ENCODE measurements at regions not wholly inside any gene's neighbourhood (a gene's known extent, or its start where the extent isn't known, plus 50 kb on each side); places are given as distances from the start of the nearest gene placed in this dataset.

DNA sequence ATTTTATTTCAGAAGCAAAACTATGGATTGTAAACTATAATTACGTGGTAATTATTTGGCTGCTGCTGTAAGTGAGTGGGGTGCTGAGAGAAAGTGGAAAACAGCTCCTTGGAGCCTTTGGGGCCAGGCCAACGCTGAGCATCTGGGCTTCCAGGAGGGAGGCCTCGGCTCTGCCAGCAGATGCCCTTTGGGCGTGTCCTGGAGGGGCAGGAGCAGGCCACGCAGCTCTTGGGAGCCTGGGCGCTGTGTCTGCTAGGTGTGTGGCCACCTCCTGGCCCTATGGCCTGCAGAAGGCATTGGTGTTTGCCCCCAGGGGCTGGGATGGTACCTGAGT is 423.3 kb downstream of the GLRX3 start:
- Histone ChIP-seq H3K9me3 (no peaks in the 10 kb centered on the region), H3K27ac (no peak overlapping the region), H3K27me3 (no peaks in the 10 kb centered on the region), H3K4me1 (no peaks in the 10 kb centered on the region), H3K36me3 (no peaks in the 10 kb centered on the region), H3K4me3 (no peak overlapping the region)
- no peak for DNase-seq
- TF ChIP-seq, protein P1, sequence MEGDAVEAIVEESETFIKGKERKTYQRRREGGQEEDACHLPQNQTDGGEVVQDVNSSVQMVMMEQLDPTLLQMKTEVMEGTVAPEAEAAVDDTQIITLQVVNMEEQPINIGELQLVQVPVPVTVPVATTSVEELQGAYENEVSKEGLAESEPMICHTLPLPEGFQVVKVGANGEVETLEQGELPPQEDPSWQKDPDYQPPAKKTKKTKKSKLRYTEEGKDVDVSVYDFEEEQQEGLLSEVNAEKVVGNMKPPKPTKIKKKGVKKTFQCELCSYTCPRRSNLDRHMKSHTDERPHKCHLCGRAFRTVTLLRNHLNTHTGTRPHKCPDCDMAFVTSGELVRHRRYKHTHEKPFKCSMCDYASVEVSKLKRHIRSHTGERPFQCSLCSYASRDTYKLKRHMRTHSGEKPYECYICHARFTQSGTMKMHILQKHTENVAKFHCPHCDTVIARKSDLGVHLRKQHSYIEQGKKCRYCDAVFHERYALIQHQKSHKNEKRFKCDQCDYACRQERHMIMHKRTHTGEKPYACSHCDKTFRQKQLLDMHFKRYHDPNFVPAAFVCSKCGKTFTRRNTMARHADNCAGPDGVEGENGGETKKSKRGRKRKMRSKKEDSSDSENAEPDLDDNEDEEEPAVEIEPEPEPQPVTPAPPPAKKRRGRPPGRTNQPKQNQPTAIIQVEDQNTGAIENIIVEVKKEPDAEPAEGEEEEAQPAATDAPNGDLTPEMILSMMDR (IDR thresholded peaks at IDR 0.05), result no peak
- TF ChIP-seq POLR2A (IDR thresholded peaks at IDR 0.05), result no peak

DNA sequence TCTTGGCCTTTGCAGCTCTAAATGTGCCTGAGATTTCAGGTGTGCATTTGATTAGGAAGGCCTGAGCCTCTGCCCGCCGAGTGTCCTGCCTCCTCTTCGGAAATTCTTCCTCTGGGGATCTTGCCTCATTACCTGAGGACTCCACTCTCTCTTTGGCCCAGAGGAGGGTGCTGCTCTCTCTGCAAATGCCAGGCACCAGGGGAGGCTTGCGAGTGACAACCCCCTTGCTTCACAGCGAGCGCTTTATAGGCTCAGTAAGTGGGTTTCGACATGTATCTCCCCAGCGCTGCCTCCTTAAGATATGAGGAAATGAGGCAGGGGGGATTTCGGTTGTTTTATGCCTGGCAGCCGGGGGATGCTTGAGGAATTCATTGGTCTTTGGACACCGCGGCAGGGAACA is 423.9 kb downstream of the GLRX3 start:
- H3K9me3 ChIP-seq, result no peaks in the 10 kb centered on the region
- no peaks in the 10 kb centered on the region for H3K36me3 ChIP-seq
- H3K27ac ChIP-seq, result no peak overlapping the region
- TF ChIP-seq, protein P1 (IDR thresholded peaks at IDR 0.05), result no peak
- TF ChIP-seq POLR2A (IDR thresholded peaks at IDR 0.05), result no peak
- no peak for DNase-seq
- H3K4me1 ChIP-seq, result no peaks in the 10 kb centered on the region
- H3K27me3 ChIP-seq, result no peaks in the 10 kb centered on the region
- H3K4me3 ChIP-seq, result no peak overlapping the region

DNA sequence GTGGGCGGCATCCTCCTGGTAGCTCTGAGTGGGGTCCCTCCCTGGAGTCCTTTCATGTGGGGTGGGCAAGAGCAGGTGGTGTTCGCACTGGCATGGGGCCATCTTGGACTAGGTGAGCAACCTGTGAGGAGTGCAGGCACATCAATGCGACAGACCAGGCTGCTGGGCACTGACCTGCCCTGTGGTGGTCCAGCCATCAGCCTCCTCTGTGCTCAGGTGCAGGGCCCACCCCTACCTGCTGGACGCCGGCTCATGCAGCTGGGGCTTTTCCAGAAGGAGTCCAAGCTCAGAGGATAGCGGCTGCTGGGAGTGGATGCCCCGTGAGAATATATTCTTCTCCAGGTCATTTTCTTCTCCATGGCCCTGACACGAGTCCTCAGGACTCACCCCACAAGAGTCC is 424.4 kb downstream of the GLRX3 start:
- no peaks in the 10 kb centered on the region for H3K4me1 ChIP-seq
- TF ChIP-seq, protein P1 (IDR thresholded peaks at IDR 0.05), result no peak
- no peak for TF ChIP-seq POLR2A (IDR thresholded peaks at IDR 0.05)
- no peak overlapping the region for H3K27ac ChIP-seq
- no peaks in the 10 kb centered on the region for H3K27me3 ChIP-seq
- H3K4me3 ChIP-seq, result no peak overlapping the region
- no peaks in the 10 kb centered on the region for H3K36me3 ChIP-seq
- no peak for DNase-seq
- no peaks in the 10 kb centered on the region for H3K9me3 ChIP-seq

DNA sequence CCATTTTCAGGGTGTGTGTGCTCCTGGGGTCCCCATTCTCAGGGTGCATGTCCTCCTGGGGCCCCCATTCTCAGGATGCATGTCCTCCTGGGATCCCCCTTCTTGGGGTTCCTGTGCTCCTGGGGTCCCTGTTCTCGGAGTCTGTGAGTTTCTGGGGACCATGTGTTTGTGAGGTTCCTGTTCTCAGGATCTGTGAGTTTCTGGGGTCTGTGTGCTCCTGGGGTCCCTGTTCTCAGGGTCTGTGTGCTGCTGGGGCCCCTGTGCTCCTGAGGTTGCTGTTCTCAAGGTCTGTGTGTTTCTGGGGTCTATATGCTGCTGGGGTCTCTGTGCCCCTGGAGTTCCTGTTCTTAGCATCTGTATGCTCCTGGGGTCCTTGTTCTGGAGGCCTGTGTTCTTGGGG is 425.5 kb downstream of the GLRX3 start:
- no peaks in the 10 kb centered on the region for H3K4me1 ChIP-seq
- H3K36me3 ChIP-seq, result no peaks in the 10 kb centered on the region
- H3K27me3 ChIP-seq, result no peaks in the 10 kb centered on the region
- TF ChIP-seq, protein P1 (IDR thresholded peaks at IDR 0.05), result no peak
- no peak for TF ChIP-seq POLR2A (IDR thresholded peaks at IDR 0.05)
- no peak for DNase-seq
- no peak overlapping the region for H3K27ac ChIP-seq
- H3K4me3 ChIP-seq, result no peak overlapping the region
- H3K9me3 ChIP-seq, result no peaks in the 10 kb centered on the region

DNA sequence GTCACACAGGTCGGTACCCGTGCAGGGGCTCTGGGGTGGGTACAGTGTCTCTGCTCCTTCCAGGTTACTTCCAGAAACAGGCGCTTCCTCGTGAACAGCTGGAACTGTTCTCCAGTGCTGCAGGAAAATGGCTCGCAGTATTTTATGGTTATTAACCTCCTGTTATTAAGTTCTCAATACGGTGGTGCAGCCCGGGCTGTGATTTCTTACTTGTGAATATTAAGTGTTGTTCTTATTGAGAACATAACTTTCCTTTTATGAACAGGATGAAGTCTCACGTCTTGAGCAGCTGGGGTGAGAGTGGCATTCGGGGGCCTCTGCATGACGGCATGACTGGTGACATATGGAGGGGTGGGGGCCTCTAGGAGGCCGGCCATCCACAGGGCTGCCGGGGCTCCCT is 430.8 kb downstream of the GLRX3 start:
- no peak for DNase-seq
- Histone ChIP-seq H3K4me1 (no peaks in the 10 kb centered on the region), H3K4me3 (no peak overlapping the region), H3K9me3 (no peaks in the 10 kb centered on the region), H3K36me3 (no peaks in the 10 kb centered on the region), H3K27ac (no peak overlapping the region), H3K27me3 (no peaks in the 10 kb centered on the region)
- TF ChIP-seq POLR2A (IDR thresholded peaks at IDR 0.05), result no peak
- TF ChIP-seq, protein P1 (IDR thresholded peaks at IDR 0.05), result no peak

DNA sequence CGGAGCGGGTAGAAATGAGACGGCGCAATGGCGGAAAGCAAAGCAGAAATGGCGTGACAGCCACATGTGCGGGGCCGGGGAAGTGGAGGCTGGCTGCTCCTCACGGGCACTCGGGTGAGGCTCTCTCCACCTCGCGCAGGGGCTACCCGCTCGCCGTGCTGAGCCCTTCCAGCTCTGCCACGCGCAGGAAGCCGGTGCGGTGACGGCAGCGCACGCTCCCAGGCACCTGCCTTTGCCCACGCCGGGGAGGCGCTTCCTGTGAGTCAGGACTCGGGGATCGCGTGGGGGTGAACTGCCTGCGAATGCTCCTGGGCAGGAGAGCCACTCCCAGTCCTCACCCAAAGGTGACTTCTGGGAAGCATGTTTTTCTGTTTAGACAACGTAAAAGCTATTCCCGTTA is 431.2 kb downstream of the GLRX3 start:
- no peaks in the 10 kb centered on the region for H3K36me3 ChIP-seq
- H3K27me3 ChIP-seq, result no peaks in the 10 kb centered on the region
- no peaks in the 10 kb centered on the region for H3K4me1 ChIP-seq
- DNase-seq, result no peak
- H3K27ac ChIP-seq, result no peak overlapping the region
- H3K4me3 ChIP-seq, result no peak overlapping the region
- no peak for TF ChIP-seq POLR2A (IDR thresholded peaks at IDR 0.05)
- TF ChIP-seq, protein P1 (IDR thresholded peaks at IDR 0.05), result no peak
- H3K9me3 ChIP-seq, result no peaks in the 10 kb centered on the region

Data from Peyer's patch (tissue), 4 donors.